GM04504 (cell line): ENCODE measurements at regions not wholly inside any gene's neighbourhood (a gene's known extent, or its start where the extent isn't known, plus 50 kb on each side); places are given as distances from the start of the nearest gene placed in this dataset.

Source experiments
- DNase-seq: peaks from one replicate; pipeline ENCODE4 v3.0.0-alpha.2; 2012; ENCODE audit warnings: low read depth

GRCh38 chr11:115965767-115966504, 461.7 kb upstream of the CADM1 start:
- no peak for DNase-seq

- no peak for DNase-seq
Observed at GRCh38 chr11:115964091-115964490, 459.9 kb upstream of the CADM1 start.

GRCh38 chr11:115963156-115963555, 458.9 kb upstream of the CADM1 start:
- no peak for DNase-seq

GRCh38 chr11:115961159-115962003, 457.2 kb upstream of the CADM1 start:
- no peak for DNase-seq

- no peak for DNase-seq
Observed at GRCh38 chr11:115959081-115959486, 454.9 kb upstream of the CADM1 start.

- no peak for DNase-seq
Observed at GRCh38 chr11:115958089-115959000, 454.1 kb upstream of the CADM1 start.

- no peak for DNase-seq
Observed at GRCh38 chr11:115955803-115956202, 451.6 kb upstream of the CADM1 start.

- no peak for DNase-seq
Observed at GRCh38 chr11:115950660-115951059, 446.4 kb upstream of the CADM1 start.

- no peak for DNase-seq
Observed at GRCh38 chr11:115944596-115944995, 440.4 kb upstream of the CADM1 start.

- DNase-seq: no peak
Observed at GRCh38 chr11:115942011-115942410, 437.8 kb upstream of the CADM1 start.

- no peak for DNase-seq
Observed at GRCh38 chr11:115941481-115941993, 437.3 kb upstream of the CADM1 start.

- DNase-seq: no peak
Observed at GRCh38 chr11:115941044-115941443, 436.8 kb upstream of the CADM1 start.

GRCh38 chr11:115939731-115940421, 435.7 kb upstream of the CADM1 start:
- DNase-seq: no peak

- no peak for DNase-seq
Observed at GRCh38 chr11:115939104-115939730, 435.0 kb upstream of the CADM1 start.

- no peak for DNase-seq
Observed at GRCh38 chr11:115933564-115933963, 429.3 kb upstream of the CADM1 start.

- no peak for DNase-seq
Observed at GRCh38 chr11:115931548-115932083, 427.4 kb upstream of the CADM1 start.

GRCh38 chr11:115930886-115931547, 426.8 kb upstream of the CADM1 start:
- no peak for DNase-seq

GRCh38 chr11:115930291-115930690, 426.1 kb upstream of the CADM1 start:
- DNase-seq: no peak

- no peak for DNase-seq
Observed at GRCh38 chr11:115929618-115930129, 425.5 kb upstream of the CADM1 start.

GRCh38 chr11:115928811-115929210, 424.6 kb upstream of the CADM1 start:
- DNase-seq: no peak
